HG03095 (cell line): ENCODE measurements at regions not wholly inside any gene's neighbourhood (a gene's known extent, or its start where the extent isn't known, plus 50 kb on each side); places are given as distances from the start of the nearest gene placed in this dataset.
"Not testable (repeated sequence)": the region's sequence is repeated elsewhere in the genome, so short reads cannot be mapped to it uniquely, and the experiment has no call there.

Experiments used
- ATAC-seq: cut with Tn5 transposase; IDR thresholded peaks from one replicate; pipeline ENCODE4 v1.9.1; 2021; ENCODE audit warnings: moderate library complexity; ENCODE audit not compliant: unreplicated experiment

- not testable (repeated sequence) for ATAC-seq
These were observed 130.8 kb upstream of the ARHGAP20 start for GRCh38 chr11:110843053-110843452.

GRCh38 chr11:110838808-110839207, 126.6 kb upstream of the ARHGAP20 start:
- no peak for ATAC-seq

GRCh38 chr11:110837603-110838002, 125.4 kb upstream of the ARHGAP20 start:
- ATAC-seq, result no peak

- ATAC-seq, result no peak
These were observed 122.9 kb upstream of the ARHGAP20 start for GRCh38 chr11:110835106-110835505.

- ATAC-seq, result no peak
These were observed 120.8 kb upstream of the ARHGAP20 start for GRCh38 chr11:110833033-110833484.

GRCh38 chr11:110832539-110832938, 120.3 kb upstream of the ARHGAP20 start:
- no peak for ATAC-seq

- ATAC-seq, result no peak
These were observed 119.8 kb upstream of the ARHGAP20 start for GRCh38 chr11:110832080-110832479.

- ATAC-seq, result no peak
These were observed 118.5 kb upstream of the ARHGAP20 start for GRCh38 chr11:110830747-110831146.

- ATAC-seq, result no peak
These were observed 118.1 kb upstream of the ARHGAP20 start for GRCh38 chr11:110830344-110830743.

- no peak for ATAC-seq
These were observed 117.6 kb upstream of the ARHGAP20 start for GRCh38 chr11:110829873-110830272.

GRCh38 chr11:110828086-110828485, 115.8 kb upstream of the ARHGAP20 start:
- no peak for ATAC-seq

GRCh38 chr11:110827276-110827675, 115.0 kb upstream of the ARHGAP20 start:
- ATAC-seq, result no peak

- no peak for ATAC-seq
These were observed 112.8 kb upstream of the ARHGAP20 start for GRCh38 chr11:110824912-110825620.

GRCh38 chr11:110818032-110818687, 105.9 kb upstream of the ARHGAP20 start:
- ATAC-seq, result no peak

GRCh38 chr11:110812086-110812733, 100.0 kb upstream of the ARHGAP20 start:
- ATAC-seq, result no peak

- ATAC-seq, result no peak
These were observed 97.4 kb upstream of the ARHGAP20 start for GRCh38 chr11:110809417-110810199.

GRCh38 chr11:110808248-110808647, 96.0 kb upstream of the ARHGAP20 start:
- no peak for ATAC-seq

GRCh38 chr11:110807801-110808200, 95.6 kb upstream of the ARHGAP20 start:
- ATAC-seq, result no peak

- no peak for ATAC-seq
These were observed 93.5 kb upstream of the ARHGAP20 start for GRCh38 chr11:110805756-110806155.

GRCh38 chr11:110802162-110802561, 89.9 kb upstream of the ARHGAP20 start:
- no peak for ATAC-seq

- no peak for ATAC-seq
These were observed 89.1 kb upstream of the ARHGAP20 start for GRCh38 chr11:110801328-110801727.
